AG04449 (cell line): ENCODE measurements at regions not wholly inside any gene's neighbourhood (a gene's known extent, or its start where the extent isn't known, plus 50 kb on each side); places are given as distances from the start of the nearest gene placed in this dataset.
"Not testable (repeated sequence)": the region's sequence is repeated elsewhere in the genome, so short reads cannot be mapped to it uniquely, and the experiment has no call there.

Source experiments
- CTCF ChIA-PET: fragments of 350-600 bp; formaldehyde crosslinking; extraction: SDS; loops from one replicate; lab custom pipeline; 2021; ENCODE audit warnings: antibody characterized with exemption; lab: Yijun Ruan, JAX
- POLR2A ChIA-PET: fragments of 400-600, 350-600 bp; formaldehyde crosslinking; extraction: SDS; loops from one replicate; lab custom pipeline; 2020; ENCODE audit warnings: antibody characterized with exemption, inconsistent platforms; lab: Yijun Ruan, JAX
- DNase-seq: peaks from one replicate; pipeline ENCODE4 v3.0.0-alpha.2; 2010; ENCODE audit warnings: low read depth, low spot score
- H3K4me3 ChIP-seq: 2 replicates; pipeline ENCODE4 v1.5.1; 2011; ENCODE audit warnings: low read depth, mild to moderate bottlenecking, control low read depth, low read length

DNA sequence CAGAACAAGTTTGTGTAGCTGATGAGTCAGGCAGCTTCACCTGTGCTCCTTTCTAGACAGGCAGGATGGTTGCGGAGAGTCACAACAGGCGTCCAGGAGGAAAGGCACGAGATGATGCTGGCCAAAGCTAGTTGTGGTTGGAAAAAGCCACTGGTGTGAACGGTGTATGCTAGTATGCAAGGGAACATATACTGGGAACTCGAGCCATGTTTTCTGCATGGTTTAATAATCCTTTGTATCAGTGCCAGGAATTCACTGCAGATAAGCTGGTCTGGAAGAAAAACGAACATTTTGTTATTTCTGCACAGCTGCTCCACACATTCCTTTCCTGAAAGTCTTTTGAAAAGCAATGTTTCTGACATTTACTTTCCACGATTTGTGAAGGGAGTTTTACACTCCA is 3999.6 kb upstream of the TPTE start:
- CTCF ChIA-PET, POLR2A ChIA-PET: not testable (repeated sequence)

DNA sequence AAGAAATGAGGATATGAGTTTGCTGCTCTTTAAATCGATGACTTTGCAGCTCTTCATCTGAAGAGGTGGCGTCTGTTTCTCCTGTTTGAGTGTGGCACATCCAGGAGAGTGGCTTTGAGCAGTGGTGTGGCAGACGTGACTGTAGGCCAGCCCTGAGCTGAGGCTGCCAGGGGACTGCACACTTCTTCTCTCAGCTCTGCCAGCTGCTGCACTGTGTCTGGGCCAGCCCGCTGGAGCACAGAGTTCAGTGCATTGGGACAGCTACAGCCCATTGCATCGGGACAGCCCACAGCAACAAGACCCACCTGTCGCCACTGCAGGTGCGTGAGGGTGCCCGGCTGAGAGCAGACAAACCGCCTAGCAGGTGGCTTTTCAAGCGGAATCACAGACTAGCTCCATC is 3995.2 kb upstream of the TPTE start:
- POLR2A ChIA-PET, DNase-seq, H3K4me3 ChIP-seq, CTCF ChIA-PET: not testable (repeated sequence)

More for the DNA sequence above, 3999.6 kb upstream of the TPTE start:
- DNase-seq, H3K4me3 ChIP-seq: not testable (repeated sequence)

DNA sequence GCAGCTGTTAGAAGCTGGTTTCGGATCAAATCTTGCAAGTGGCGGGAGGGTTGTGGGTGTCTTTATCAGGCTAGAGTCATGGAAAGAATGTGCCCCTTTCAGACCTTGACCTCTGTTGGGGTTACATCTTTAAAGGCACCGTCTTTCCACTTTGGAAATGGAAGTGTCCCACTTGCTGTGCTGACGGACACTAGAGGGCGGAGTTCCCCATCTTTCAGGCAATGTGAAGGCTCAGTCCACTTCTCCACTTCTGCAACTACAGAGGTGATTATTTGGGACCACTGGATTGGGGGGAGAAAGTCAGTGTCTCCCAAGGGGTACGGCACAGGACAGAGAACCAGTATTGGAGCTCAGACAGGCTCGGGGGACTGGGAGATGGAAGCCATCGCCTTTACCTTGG is 3990.7 kb upstream of the TPTE start:
- DNase-seq, CTCF ChIA-PET, POLR2A ChIA-PET, H3K4me3 ChIP-seq: not testable (repeated sequence)

DNA sequence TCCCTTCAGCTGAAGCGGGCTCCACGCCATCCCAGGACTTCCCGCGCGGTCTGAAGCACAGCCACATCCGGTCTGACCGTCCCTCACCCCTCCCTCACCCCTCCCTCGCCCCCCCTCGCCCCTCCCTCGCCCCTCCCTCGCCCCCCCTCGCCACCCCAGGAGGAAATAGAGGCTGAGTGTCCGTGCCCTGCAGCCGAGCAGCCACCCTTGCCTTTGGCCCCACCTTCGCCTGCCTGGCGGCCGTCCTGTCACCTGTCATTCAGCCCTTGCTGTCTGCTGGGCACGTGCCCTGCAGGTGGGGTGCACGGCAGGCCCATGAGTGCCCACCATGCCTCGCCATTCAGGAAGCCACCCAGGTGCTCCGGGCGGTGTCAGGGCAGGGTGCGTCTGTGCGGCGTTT is 3988.1 kb upstream of the TPTE start:
- DNase-seq, H3K4me3 ChIP-seq, CTCF ChIA-PET, POLR2A ChIA-PET: not testable (repeated sequence)

DNA sequence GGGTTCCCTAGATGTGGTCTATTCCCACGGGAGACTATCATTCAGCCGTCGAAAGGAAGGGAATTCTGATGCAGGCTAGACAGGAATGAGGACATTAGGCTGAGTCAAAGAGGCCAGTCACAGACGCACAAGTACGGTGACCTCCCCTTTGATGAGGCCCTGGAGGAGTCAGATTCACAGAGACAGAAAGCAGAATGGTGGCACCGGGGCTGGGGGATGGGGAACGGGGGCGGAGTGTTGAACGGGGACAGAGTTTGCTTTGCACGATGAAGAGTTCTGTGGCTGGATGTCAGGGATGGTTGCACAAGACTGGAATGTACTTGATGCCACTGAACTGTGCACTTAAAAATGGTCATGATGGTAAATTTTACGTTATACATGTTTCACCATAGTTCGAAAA is 3983.1 kb upstream of the TPTE start:
- CTCF ChIA-PET, DNase-seq, POLR2A ChIA-PET, H3K4me3 ChIP-seq: not testable (repeated sequence)

DNA sequence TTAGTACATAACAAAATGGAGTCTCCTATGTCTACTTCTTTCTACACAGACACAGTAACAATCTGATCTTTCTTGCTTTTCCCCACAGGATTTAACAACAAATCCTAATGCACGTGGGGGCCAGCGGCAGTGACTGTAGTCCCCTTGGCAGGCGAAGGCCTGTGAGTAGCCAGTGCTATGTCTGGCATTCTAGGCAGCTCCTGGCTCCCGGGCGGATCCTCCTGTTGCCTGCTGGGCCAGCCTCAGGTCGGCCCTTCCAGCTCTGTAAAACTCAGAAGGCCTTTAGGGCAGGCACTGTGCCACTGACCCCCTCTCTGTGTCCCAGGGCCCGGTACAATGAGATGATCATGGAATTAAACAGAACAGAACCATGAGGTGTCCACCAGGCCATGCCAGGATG is 3981.7 kb upstream of the TPTE start:
- POLR2A ChIA-PET, CTCF ChIA-PET, DNase-seq, H3K4me3 ChIP-seq: not testable (repeated sequence)

DNA sequence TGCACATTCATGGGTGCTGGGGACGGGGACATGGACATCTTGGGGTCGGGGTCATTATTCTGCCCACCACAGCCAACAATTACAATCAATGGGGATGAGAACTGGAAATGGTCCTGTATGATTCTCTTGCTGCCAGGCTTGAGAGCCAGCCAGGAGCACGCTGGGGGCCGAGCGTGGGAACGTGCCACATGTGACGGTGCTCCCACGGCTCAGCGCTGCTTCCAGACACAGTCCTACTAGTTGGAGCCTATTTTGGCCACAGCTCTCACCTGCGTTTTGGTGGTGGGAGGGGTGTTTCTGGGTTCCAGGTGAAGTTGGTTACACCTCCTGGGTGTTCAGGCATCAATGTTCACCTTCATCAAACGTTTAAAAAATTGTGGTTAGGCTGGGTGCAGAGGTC is 3980.3 kb upstream of the TPTE start:
- CTCF ChIA-PET, H3K4me3 ChIP-seq, POLR2A ChIA-PET, DNase-seq: not testable (repeated sequence)

DNA sequence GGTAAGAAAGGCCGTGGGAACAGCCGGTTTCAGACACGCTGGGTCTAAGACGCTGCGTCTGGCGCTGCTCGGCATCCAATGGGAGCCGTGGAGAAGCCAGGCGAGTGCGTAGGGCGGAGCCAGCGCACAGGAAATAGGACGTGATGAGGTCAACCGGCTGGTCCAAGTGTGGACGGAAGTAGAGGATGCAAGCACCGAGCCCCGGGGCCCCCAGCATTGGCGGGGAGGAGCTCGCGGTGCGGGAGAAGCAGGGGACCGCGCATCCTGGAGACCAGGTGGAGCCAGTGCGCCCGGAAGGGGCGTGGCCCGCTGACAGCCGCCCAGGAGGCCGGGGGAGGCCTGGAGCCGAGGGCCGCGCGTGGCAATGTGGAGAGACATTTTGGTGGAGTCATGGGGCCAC is 3976.1 kb upstream of the TPTE start:
- H3K4me3 ChIP-seq, CTCF ChIA-PET, DNase-seq, POLR2A ChIA-PET: not testable (repeated sequence)

DNA sequence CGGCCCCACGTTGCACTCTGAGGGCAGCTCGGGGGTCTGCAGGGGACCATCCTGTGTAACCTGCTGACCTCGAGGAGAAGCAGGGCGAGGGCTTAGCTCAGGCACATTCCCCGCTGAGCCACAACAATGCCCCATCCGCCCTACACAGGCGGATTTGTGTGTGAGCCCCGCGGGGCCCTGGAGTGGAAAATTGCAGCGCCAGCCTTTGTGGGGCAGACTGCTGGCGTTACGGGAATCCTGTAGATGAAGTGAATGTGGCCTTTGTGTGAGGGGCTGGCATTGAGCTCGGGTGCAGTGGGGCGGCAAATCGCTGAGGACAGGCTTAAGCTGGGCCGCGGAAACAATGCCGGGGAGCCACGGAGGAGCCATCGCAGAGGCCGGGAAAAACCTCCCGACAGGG is 3970.3 kb upstream of the TPTE start:
- CTCF ChIA-PET, DNase-seq, POLR2A ChIA-PET, H3K4me3 ChIP-seq: not testable (repeated sequence)

DNA sequence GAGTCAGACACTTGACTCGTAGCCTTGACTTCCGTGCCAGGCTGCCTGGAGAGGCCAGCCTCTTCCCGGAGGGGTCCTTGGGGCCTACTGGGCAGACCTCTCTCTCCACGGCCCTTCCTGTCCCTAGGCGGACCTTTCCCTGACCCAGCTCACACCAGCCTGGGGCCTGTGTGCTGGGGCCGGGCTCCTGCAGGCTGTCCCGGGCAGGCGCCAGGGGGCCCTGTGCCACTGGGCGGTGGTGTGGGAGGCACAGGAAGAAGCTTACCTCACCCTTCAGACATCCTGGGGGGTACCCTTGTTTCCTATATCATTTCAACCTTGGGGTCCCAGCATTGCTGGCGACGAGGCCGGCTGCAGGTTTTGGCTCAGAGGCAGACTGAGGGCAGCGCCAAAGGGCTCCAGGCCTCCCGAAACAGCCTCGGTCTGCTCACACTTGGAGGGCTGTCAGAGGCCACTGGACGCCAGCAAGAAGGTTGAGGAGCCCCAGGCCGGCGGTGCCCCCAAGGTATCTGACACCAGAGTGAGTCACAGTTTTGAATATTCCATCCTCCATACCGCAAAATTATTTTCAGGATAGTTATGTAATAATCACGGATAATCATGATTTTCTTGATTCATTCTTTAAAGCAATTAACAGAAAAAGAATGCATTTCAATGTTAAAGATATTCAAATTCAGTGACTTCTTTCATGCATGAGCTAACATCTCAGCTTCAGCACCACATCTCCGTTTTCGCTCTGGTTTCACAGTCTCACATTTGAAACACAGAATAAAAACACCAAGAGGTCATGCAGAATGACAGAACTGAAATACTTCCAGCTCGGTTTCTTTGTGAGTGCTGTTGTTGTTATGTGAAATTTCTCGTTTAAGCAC is 3967.6 kb upstream of the TPTE start:
- H3K4me3 ChIP-seq, POLR2A ChIA-PET, CTCF ChIA-PET, DNase-seq: not testable (repeated sequence)

DNA sequence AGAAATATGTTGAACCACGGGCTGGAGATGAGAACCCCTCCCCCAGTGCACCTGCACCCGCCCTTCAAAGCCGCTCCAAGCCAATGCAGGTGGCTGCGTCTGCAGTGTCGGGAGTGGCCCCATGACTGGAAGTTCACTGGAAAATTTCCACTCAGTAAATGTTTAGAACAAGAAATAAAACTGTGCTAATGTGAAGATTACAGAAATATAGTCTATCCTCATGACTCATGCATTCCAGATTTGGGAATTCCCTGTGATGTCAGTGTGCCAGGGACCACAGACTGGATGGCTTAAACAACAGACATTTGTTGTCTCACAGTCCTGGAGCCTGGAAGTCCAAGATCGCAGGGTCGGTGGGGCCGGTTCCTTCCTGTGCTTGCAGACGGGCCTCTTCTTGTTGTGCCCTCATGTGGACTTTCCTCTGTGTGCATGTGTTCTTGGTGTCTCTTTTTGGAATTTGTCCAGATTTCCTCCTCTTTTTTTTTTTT is 3967.0 kb upstream of the TPTE start:
- POLR2A ChIA-PET, DNase-seq, CTCF ChIA-PET, H3K4me3 ChIP-seq: not testable (repeated sequence)

DNA sequence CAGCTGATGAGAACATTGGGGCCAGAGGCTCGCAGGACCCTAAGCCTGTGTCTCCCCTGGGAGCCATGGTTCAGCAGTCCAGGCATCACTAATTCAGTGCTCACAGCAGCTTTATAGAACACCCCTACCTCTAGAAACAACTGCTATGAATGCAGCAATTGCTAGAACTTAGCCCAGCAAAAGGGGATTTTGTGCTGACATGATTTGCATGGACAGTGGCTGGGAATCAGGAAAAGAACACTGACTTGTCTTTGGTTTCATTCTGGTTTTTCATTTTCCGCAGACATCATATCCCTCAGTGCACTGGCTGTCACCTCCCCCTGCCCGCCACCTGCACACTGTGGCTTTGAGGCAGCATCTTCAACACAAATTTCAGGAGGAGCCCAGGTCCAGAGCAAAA is 3964.9 kb upstream of the TPTE start:
- DNase-seq, POLR2A ChIA-PET, H3K4me3 ChIP-seq, CTCF ChIA-PET: not testable (repeated sequence)

DNA sequence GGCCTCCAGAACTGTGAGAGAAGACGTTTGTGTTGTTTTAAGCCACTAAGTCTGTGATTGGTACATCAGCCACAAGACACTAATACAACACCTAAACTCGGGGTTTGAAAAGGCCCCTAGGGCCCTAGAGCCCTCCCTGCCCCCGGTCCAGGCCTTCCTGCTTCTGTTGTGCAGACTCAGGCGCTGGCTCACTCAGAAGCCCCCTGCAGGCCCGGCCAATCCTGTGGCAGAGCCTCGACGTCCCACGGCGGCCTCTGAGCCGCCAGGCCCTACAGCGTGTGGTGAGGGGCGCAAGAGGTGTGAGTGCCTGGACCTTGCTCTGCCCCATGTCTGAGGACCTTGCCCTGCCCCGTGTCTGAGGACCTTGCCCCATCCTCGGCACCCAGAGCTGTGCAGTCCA is 3964.0 kb upstream of the TPTE start:
- CTCF ChIA-PET, POLR2A ChIA-PET, DNase-seq, H3K4me3 ChIP-seq: not testable (repeated sequence)

DNA sequence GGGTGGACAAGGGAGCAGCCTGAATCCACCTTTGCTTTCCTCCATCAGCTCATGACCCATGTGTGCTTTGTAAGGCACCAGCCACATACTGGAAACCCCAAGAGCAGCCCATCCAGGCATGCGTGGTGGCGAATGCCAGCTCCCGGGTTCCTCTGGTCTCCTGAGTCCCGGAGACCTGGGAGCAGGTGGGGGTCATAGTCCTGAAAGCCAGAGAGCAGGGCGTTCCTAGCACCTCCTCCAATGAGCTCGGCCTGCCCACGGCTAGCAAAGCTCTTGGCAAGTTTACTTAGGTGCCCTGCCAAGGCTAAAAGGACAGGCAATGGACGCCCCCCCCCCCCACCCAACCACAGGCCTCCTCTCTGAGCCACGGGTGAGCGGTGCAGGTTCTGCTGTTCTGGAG is 3960.2 kb upstream of the TPTE start:
- CTCF ChIA-PET, POLR2A ChIA-PET, H3K4me3 ChIP-seq, DNase-seq: not testable (repeated sequence)

DNA sequence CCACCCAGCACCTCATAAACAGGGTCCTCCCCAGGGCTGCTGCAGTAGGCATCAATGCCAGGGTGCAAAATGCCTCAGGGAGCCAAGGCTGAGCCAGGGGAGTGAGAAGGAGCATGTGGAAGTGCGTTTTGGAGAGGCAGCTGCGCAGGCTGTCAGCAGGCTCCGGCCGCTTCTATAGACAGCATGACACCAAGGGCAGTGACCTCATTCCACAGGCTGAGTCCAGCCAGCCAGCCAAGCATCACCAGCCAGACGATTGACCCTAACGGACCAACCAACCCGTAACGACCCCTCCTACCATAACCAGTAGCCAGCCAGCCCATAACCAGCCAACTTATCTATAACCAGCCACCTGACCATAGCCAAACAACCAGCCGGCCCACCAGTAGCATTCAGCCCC is 3959.8 kb upstream of the TPTE start:
- CTCF ChIA-PET, H3K4me3 ChIP-seq, POLR2A ChIA-PET, DNase-seq: not testable (repeated sequence)

DNA sequence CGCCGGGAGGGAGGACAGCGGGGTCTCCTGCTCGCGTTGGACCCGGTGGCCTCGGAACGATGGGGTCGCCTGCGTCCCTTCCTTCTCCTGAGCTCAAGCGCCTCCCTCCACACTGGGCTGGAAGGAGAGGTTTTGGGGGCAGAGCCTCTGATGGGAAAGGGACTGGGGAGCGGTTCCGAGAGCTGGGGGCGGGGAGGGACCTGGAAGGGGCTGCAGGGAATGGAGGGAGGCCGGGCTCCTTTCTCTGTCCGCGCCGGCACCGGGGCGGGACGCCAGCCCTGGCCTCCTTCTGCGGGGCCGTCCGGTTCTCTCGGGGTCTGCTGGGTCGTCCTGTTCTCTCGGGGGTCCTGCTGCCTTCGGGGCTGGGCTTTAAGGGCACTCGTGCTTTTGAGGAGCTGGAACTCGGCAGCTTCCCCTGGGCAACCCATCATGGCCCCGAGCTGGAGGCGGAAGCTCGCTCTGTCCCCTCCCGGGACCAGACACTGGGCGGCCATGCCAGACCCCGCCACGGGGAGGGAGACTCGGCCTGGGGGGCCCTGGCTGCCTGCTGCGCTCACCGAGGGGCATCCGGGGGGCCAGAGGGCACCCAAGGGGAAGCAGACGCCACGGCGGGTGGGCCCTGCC is 3956.7 kb upstream of the TPTE start:
- POLR2A ChIA-PET, CTCF ChIA-PET, DNase-seq, H3K4me3 ChIP-seq: not testable (repeated sequence)
